Neural cell (in vitro differentiated cells): ENCODE measurements at regions not wholly inside any gene's neighbourhood (a gene's known extent, or its start where the extent isn't known, plus 50 kb on each side); places are given as distances from the start of the nearest gene placed in this dataset.

ENCODE experiments used
- EP300 ChIP-seq: fragments of 450-650 bp; conservative IDR thresholded peaks from 2 replicates; pipeline ENCODE4 v1.6.1; 2014; ENCODE audit warnings: antibody characterized with exemption, mild to moderate bottlenecking, moderate library complexity; ENCODE audit not compliant: poor library complexity, severe bottlenecking
- MXI1 ChIP-seq: fragments of 450-650 bp; conservative IDR thresholded peaks from 2 replicates; pipeline ENCODE4 v1.6.1; 2014; ENCODE audit warnings: antibody characterized with exemption, mild to moderate bottlenecking; ENCODE audit not compliant: poor library complexity, severe bottlenecking
- RAD21 ChIP-seq: fragments of 450-650 bp; conservative IDR thresholded peaks from 2 replicates; pipeline ENCODE4 v1.6.1; 2014; ENCODE audit warnings: antibody characterized with exemption, mild to moderate bottlenecking, moderate library complexity
- SMC3 ChIP-seq: fragments of 450-650 bp; conservative IDR thresholded peaks from 2 replicates; pipeline ENCODE4 v1.6.1; 2014; ENCODE audit warnings: antibody characterized with exemption, mild to moderate bottlenecking, moderate library complexity; ENCODE audit not compliant: poor library complexity
- TF ChIP-seq, protein P1 (sequence below): fragments of 450-650 bp; IDR thresholded peaks from 2 replicates; pipeline ENCODE4 v1.5.1; 2014; ENCODE audit warnings: antibody characterized with exemption, mild to moderate bottlenecking, moderate library complexity; ENCODE audit not compliant: poor library complexity, severe bottlenecking
- TF ChIP-seq, protein P2 (sequence below): IDR thresholded peaks from 2 replicates; pipeline ENCODE4 v1.6.1; 2012; ENCODE audit warnings: borderline replicate concordance

DNA sequence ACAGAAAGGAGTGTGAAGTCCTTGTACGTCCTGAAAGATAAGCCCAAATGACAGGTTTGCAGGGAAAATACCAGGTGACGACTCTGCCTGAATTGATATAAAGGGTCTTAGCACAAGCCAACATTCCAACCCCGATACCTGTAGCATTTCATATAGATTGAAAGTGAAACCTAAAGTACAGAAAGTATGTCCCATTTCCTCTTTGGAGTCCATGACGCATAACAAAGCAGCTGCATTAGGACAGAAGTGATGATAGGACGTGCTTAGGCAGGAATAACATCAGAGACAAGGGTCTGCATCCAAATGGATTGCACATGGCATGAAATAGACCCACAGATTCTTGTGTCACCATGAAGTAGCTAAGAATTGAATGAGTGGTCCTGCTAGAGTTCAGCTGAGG, 187.0 kb upstream of the ROBO1 start:
- TF ChIP-seq, protein P1, sequence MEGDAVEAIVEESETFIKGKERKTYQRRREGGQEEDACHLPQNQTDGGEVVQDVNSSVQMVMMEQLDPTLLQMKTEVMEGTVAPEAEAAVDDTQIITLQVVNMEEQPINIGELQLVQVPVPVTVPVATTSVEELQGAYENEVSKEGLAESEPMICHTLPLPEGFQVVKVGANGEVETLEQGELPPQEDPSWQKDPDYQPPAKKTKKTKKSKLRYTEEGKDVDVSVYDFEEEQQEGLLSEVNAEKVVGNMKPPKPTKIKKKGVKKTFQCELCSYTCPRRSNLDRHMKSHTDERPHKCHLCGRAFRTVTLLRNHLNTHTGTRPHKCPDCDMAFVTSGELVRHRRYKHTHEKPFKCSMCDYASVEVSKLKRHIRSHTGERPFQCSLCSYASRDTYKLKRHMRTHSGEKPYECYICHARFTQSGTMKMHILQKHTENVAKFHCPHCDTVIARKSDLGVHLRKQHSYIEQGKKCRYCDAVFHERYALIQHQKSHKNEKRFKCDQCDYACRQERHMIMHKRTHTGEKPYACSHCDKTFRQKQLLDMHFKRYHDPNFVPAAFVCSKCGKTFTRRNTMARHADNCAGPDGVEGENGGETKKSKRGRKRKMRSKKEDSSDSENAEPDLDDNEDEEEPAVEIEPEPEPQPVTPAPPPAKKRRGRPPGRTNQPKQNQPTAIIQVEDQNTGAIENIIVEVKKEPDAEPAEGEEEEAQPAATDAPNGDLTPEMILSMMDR, result no peak
- TF ChIP-seq RAD21 (no peak), SMC3 (no peak), EP300 (no peak), MXI1 (no peak)
- TF ChIP-seq, protein P2, sequence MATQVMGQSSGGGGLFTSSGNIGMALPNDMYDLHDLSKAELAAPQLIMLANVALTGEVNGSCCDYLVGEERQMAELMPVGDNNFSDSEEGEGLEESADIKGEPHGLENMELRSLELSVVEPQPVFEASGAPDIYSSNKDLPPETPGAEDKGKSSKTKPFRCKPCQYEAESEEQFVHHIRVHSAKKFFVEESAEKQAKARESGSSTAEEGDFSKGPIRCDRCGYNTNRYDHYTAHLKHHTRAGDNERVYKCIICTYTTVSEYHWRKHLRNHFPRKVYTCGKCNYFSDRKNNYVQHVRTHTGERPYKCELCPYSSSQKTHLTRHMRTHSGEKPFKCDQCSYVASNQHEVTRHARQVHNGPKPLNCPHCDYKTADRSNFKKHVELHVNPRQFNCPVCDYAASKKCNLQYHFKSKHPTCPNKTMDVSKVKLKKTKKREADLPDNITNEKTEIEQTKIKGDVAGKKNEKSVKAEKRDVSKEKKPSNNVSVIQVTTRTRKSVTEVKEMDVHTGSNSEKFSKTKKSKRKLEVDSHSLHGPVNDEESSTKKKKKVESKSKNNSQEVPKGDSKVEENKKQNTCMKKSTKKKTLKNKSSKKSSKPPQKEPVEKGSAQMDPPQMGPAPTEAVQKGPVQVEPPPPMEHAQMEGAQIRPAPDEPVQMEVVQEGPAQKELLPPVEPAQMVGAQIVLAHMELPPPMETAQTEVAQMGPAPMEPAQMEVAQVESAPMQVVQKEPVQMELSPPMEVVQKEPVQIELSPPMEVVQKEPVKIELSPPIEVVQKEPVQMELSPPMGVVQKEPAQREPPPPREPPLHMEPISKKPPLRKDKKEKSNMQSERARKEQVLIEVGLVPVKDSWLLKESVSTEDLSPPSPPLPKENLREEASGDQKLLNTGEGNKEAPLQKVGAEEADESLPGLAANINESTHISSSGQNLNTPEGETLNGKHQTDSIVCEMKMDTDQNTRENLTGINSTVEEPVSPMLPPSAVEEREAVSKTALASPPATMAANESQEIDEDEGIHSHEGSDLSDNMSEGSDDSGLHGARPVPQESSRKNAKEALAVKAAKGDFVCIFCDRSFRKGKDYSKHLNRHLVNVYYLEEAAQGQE, result no peak
